ENCODE measurements at regions not wholly inside any gene's neighbourhood (a gene's known extent, or its start where the extent isn't known, plus 50 kb on each side); places are given as distances from the start of the nearest gene placed in this dataset.

- no peaks in the 10 kb centered on the region for H4K20me1 ChIP-seq (ENCODE audit: insufficient read depth)
- H3K79me2 ChIP-seq (replicated peaks; ENCODE audit: insufficient read depth, low read length), result no peaks in the 10 kb centered on the region
- no peaks in the 10 kb centered on the region for H3K9me2 ChIP-seq (ENCODE audit: insufficient read depth, low read length)
- TF ChIP-seq MXI1 (conservative IDR thresholded peaks at IDR 0.05; ENCODE audit: poor library complexity, severe bottlenecking) (no peak), REST (IDR thresholded peaks at IDR 0.05; ENCODE audit: borderline replicate concordance) (no peak), EZH2 (IDR thresholded peaks at IDR 0.05; ENCODE audit: borderline replicate concordance, insufficient read depth, low read length, poor library complexity, severe bottlenecking) (no peak), TAF1 (IDR thresholded peaks at IDR 0.05; ENCODE audit: low read depth) (no peak), SMC3 (conservative IDR thresholded peaks at IDR 0.05; ENCODE audit: poor library complexity) (no peak), CTCF (IDR thresholded peaks at IDR 0.05; ENCODE audit: poor library complexity, severe bottlenecking) (no peak), RAD21 (conservative IDR thresholded peaks at IDR 0.05) (no peak), POLR2AphosphoS5 (IDR thresholded peaks at IDR 0.05) (no peak), EP300 (conservative IDR thresholded peaks at IDR 0.05; ENCODE audit: poor library complexity, severe bottlenecking) (no peak)
- no peaks in the 10 kb centered on the region for H3F3A ChIP-seq (ENCODE audit: insufficient read depth, low read length, poor library complexity, severe bottlenecking)
- H3K27ac ChIP-seq (ENCODE audit: low read length), result no peak overlapping the region
- no peak overlapping the region for H3K4me3 ChIP-seq (ENCODE audit: low read length)
- H3K36me3 ChIP-seq (ENCODE audit: insufficient read depth, low read length), result no peaks in the 10 kb centered on the region
- H2AFZ ChIP-seq (ENCODE audit: low read depth, low read length), result no peak overlapping the region
- no peaks in the 10 kb centered on the region for H3K9me3 ChIP-seq (ENCODE audit: low read length)
- H3K9ac ChIP-seq (ENCODE audit: low read length), result no peak overlapping the region
- no peaks in the 10 kb centered on the region for H3K27me3 ChIP-seq (ENCODE audit: insufficient read depth, low read depth, low read length)
- no peak overlapping the region for H3K4me2 ChIP-seq (ENCODE audit: low read length)
These were observed 81.1 kb downstream of the TRIM42 start for GRCh38 chr3:140758791-140759444.

GRCh38 chr3:140760324-140761075 is 82.6 kb downstream of the TRIM42 start:
- Histone ChIP-seq H2AFZ (ENCODE audit: low read depth, low read length) (no peak overlapping the region), H3K36me3 (ENCODE audit: insufficient read depth, low read length) (no peaks in the 10 kb centered on the region), H4K20me1 (ENCODE audit: insufficient read depth) (no peaks in the 10 kb centered on the region), H3K4me2 (ENCODE audit: low read length) (no peak overlapping the region), H3K9ac (ENCODE audit: low read length) (no peak overlapping the region), H3K27me3 (ENCODE audit: insufficient read depth, low read depth, low read length) (no peaks in the 10 kb centered on the region), H3K27ac (ENCODE audit: low read length) (no peak overlapping the region), H3K9me2 (ENCODE audit: insufficient read depth, low read length) (no peaks in the 10 kb centered on the region), H3K79me2 (replicated peaks; ENCODE audit: insufficient read depth, low read length) (no peaks in the 10 kb centered on the region), H3K9me3 (ENCODE audit: low read length) (no peaks in the 10 kb centered on the region), H3K4me3 (ENCODE audit: low read length) (no peak overlapping the region), H3F3A (ENCODE audit: insufficient read depth, low read length, poor library complexity, severe bottlenecking) (no peaks in the 10 kb centered on the region)
- TF ChIP-seq MXI1 (conservative IDR thresholded peaks at IDR 0.05; ENCODE audit: poor library complexity, severe bottlenecking), result no peak
- TF ChIP-seq EP300 (conservative IDR thresholded peaks at IDR 0.05; ENCODE audit: poor library complexity, severe bottlenecking), result no peak
- no peak for TF ChIP-seq RAD21 (conservative IDR thresholded peaks at IDR 0.05)
